CD4-positive, alpha-beta T cell (primary cell): ENCODE measurements at regions not wholly inside any gene's neighbourhood (a gene's known extent, or its start where the extent isn't known, plus 50 kb on each side); places are given as distances from the start of the nearest gene placed in this dataset.

Experiments used
- ATAC-seq: fragments of 200-7000 bp; cut with Tn5 transposase; one replicate; pipeline ENCODE4 v1.10.0; 2022; ENCODE audit warnings: mild to moderate bottlenecking; ENCODE audit not compliant: poor library complexity
- CTCF ChIA-PET: fragments of 350-600 bp; sonication (Branson Sonifier 250); formaldehyde crosslinking; loops from one replicate; lab custom pipeline; 2021; ENCODE audit warnings: antibody characterized with exemption, inconsistent platforms; lab: Charles Lee
- POLR2A ChIA-PET: fragments of 350-600 bp; sonication (Branson Sonifier 250); formaldehyde crosslinking; loops from one replicate; lab custom pipeline; 2021; ENCODE audit warnings: antibody characterized with exemption, inconsistent platforms; lab: Charles Lee
- DNase-seq, 14 experiments: peaks; one replicate each; pipeline ENCODE4 v3.0.0-alpha.2; 2013 to 2020; ENCODE audit warnings: mixed read lengths in 2 of 14
- H3K27ac ChIP-seq, 2 donors: one replicate each; pipeline versions ENCODE4 v1.5.1 to v1.7.0; 2013; ENCODE audit warnings: low read length in 2 of 2, low read depth in 1 of 2, mild to moderate bottlenecking in 1 of 2
- H3K27me3 ChIP-seq, 2 experiments: 1 replicate in 1 of 2; 2 replicates in 1 of 2; pipeline versions ENCODE4 v1.6.1 to v1.7.0; 2013; ENCODE audit warnings: low read length in 2 of 2, control low read depth in 1 of 2, mild to moderate bottlenecking in 1 of 2, moderate library complexity in 1 of 2; ENCODE audit not compliant: insufficient read depth in 2 of 2, control insufficient read depth in 1 of 2
- H3K36me3 ChIP-seq: one replicate; pipeline ENCODE4 v1.6.1; 2013; ENCODE audit warnings: low read length, control low read depth; ENCODE audit not compliant: insufficient read depth
- H3K4me1 ChIP-seq: one replicate; pipeline ENCODE4 v1.6.1; 2013; ENCODE audit warnings: low read length, control low read depth; ENCODE audit not compliant: insufficient read depth
- H3K4me3 ChIP-seq: one replicate; pipeline ENCODE4 v1.5.1; 2013; ENCODE audit warnings: mild to moderate bottlenecking, low read length, moderate library complexity
- H3K9me3 ChIP-seq, 2 experiments: 1 replicate in 1 of 2; 2 replicates in 1 of 2; pipeline versions ENCODE4 v1.6.1 to v1.7.0; 2013; ENCODE audit warnings: low read length in 2 of 2, mild to moderate bottlenecking in 2 of 2, control low read depth in 1 of 2, moderate library complexity in 1 of 2; ENCODE audit not compliant: control insufficient read depth in 1 of 2, insufficient read depth in 1 of 2
- H3K27ac Mint-ChIP-seq: one replicate; pipeline ENCODE4 v1.8.0; 2020; ENCODE audit warnings: mixed read lengths
- H3K27me3 Mint-ChIP-seq: one replicate; pipeline ENCODE4 v1.8.0; 2021; ENCODE audit warnings: mixed read lengths
- H3K36me3 Mint-ChIP-seq: one replicate; pipeline ENCODE4 v1.8.0; 2021; ENCODE audit warnings: low read depth, mixed read lengths
- H3K4me1 Mint-ChIP-seq: one replicate; pipeline ENCODE4 v1.8.0; 2021; ENCODE audit warnings: low read depth, mixed read lengths
- H3K4me3 Mint-ChIP-seq: one replicate; pipeline ENCODE4 v1.8.0; 2020; ENCODE audit warnings: mild to moderate bottlenecking, mixed read lengths
- H3K9me3 Mint-ChIP-seq: one replicate; pipeline ENCODE4 v1.8.0; 2020; ENCODE audit warnings: mixed read lengths
- CTCF ChIP-seq: fragments of 200-600 bp; IDR thresholded peaks from one replicate; pipeline ENCODE4 v1.8.0; 2022; ENCODE audit warnings: antibody characterized with exemption, mild to moderate bottlenecking
- intact Hi-C, 2 experiments: fragments of 100-400 bp; cut with DNase I in 1 of 2; cut with micrococcal nuclease in 1 of 2; formaldehyde crosslinking; loops; one replicate each; pipeline versions ENCODE4 v1.15.1 to v1.9.0; 2023 to 2025; cut with DNase I, micrococcal nuclease

DNA sequence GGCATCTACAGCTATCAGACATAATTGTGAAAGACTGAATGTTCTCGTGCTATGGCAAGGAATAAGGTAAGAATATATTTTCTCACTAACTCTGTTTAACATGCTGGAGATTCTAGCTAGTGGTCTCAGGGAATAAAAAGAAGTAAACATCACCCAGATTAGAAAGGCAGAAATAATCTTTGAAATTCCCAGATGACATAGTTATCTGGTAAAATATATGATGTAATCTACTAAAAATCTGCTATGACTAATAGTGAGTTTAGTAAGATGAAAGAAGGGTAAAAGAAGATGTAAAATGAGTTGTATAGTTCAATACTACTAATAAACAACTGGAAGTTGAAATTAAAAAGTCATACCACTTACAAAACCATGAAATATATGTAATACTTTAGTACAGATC lies 134.2 kb downstream of the DSC3 start:
- Histone ChIP-seq H3K27me3 (no peaks in the 10 kb centered on the region), H3K9me3 (peaks cover 0 to 3% of the 10 kb centered on the region in 2 experiments), H3K27ac (no peak overlapping the region), H3K4me1 (no peaks in the 10 kb centered on the region), H3K36me3 (no peaks in the 10 kb centered on the region), H3K4me3 (no peak overlapping the region)
- Mint-ChIP-seq H3K36me3 (no peaks in the 10 kb centered on the region), H3K27ac (no peak overlapping the region), H3K4me1 (no peaks in the 10 kb centered on the region), H3K27me3 (no peaks in the 10 kb centered on the region), H3K9me3 (peaks cover 3% of the 10 kb centered on the region), H3K4me3 (no peak overlapping the region)
- ATAC-seq, result no peak
- TF ChIP-seq CTCF, result no peak
- intact Hi-C loops, result no loop called here
- POLR2A ChIA-PET, result no interaction called here
- CTCF ChIA-PET, result no interaction called here
- no peak for DNase-seq

GRCh38 chr18:30903566-30903965 lies 139.0 kb downstream of the DSC3 start:
- intact Hi-C loops, result no loop called here
- ATAC-seq, result no peak
- H3K27ac Mint-ChIP-seq, result no peak overlapping the region

DNA sequence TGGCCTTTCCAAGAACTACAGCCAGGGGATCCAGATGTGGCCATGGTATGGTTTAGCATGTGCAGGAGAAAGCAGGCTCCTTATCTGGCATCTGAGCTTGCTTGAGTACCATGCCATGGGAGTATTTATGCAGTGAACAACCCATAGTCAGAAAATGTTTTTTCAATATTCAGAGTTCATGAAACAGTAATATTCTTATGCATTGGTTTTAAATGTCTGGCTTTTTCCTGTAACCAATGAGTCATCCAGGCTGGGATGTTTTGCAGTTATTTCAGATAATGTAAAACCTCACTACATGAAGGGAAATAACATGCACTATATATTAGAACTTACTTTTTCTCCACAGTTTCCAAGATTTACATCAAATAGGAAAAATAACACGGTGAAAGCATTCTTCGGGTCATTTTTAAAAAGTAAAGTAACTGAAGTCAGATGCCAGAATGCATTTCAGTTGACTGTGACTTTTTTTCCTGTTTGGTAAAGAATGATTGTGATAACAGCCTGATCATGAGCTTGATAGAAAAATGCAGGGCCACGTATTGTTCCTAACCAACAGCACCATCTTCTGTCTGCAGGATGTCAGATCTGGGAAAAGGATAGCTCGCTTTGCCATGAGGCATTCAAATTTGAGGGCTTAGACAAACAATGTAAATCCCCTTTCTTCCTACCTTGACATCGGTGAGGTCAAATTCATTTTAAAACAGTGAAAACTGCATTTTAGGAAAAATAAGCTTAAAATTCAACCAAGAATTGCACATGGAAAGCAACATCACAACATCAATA lies 152.8 kb downstream of the DSC3 start:
- ChIA-PET CTCF (no interaction called here), POLR2A (no interaction called here)
- H3K4me1 ChIP-seq, result no peaks in the 10 kb centered on the region
- H3K27ac Mint-ChIP-seq, result no peak overlapping the region
- no peaks in the 10 kb centered on the region for H3K36me3 ChIP-seq
- no peak overlapping the region for H3K4me3 Mint-ChIP-seq
- H3K27me3 Mint-ChIP-seq, result no peaks in the 10 kb centered on the region
- H3K9me3 ChIP-seq, result peaks cover 0 to 9% of the 10 kb centered on the region in 2 experiments
- H3K36me3 Mint-ChIP-seq, result no peaks in the 10 kb centered on the region
- no peaks in the 10 kb centered on the region for H3K9me3 Mint-ChIP-seq
- no peak overlapping the region for H3K27ac ChIP-seq
- intact Hi-C loops, result no loop called here
- DNase-seq (no peak), ATAC-seq (no peak)
- H3K27me3 ChIP-seq, result no peaks in the 10 kb centered on the region
- H3K4me1 Mint-ChIP-seq, result no peaks in the 10 kb centered on the region
- no peak overlapping the region for H3K4me3 ChIP-seq
- no peak for TF ChIP-seq CTCF

More at GRCh38 chr18:30903566-30903965, 139.0 kb downstream of the DSC3 start:
- Mint-ChIP-seq H3K9me3 (no peaks in the 10 kb centered on the region), H3K4me1 (no peaks in the 10 kb centered on the region), H3K4me3 (no peak overlapping the region), H3K27me3 (no peaks in the 10 kb centered on the region), H3K36me3 (no peaks in the 10 kb centered on the region)
- no peaks in the 10 kb centered on the region for H3K9me3 ChIP-seq
- CTCF ChIA-PET, result no interaction called here
- no peaks in the 10 kb centered on the region for H3K27me3 ChIP-seq
- no peaks in the 10 kb centered on the region for H3K4me1 ChIP-seq
- POLR2A ChIA-PET, result no interaction called here
- TF ChIP-seq CTCF, result no peak
- no peak for DNase-seq
- H3K4me3 ChIP-seq, result no peak overlapping the region
- H3K27ac ChIP-seq, result no peak overlapping the region
- no peaks in the 10 kb centered on the region for H3K36me3 ChIP-seq
